GM12878 (cell line): ENCODE measurements at regions not wholly inside any gene's neighbourhood (a gene's known extent, or its start where the extent isn't known, plus 50 kb on each side); places are given as distances from the start of the nearest gene placed in this dataset.

Source experiments
- ATAC-seq: fragments of 200-7000 bp; cut with Tn5 transposase; 3 replicates; pipeline ENCODE4 v1.9.1; 2020; ENCODE audit warnings: mild to moderate bottlenecking, moderate library complexity
- BruUV-seq: library from RNA; stranded (reverse); fragments of 400-500 nt; replicated peaks from 2 replicates; lab custom pipeline; 2021; lab: Mats Ljungman, UMichigan
- CTCF ChIA-PET: fragments of 300-600 bp; sonication (Branson Sonifier 250); formaldehyde crosslinking; extraction: SDS; loops from one replicate; lab custom pipeline; 2021; ENCODE audit warnings: inconsistent platforms; lab: Yijun Ruan, JAX
- POLR2A ChIA-PET: fragments of 350-600 bp; formaldehyde crosslinking; extraction: SDS; loops from one replicate; lab custom pipeline; 2021; ENCODE audit warnings: inconsistent platforms; lab: Charles Lee
- RAD21 ChIA-PET: fragments of 300-600 bp; sonication (Branson Sonifier 250); formaldehyde crosslinking; loops from one replicate; lab custom pipeline; 2023; ENCODE audit warnings: antibody characterized with exemption; ENCODE audit not compliant: unreplicated experiment; lab: Charles Lee
- SMC1A ChIA-PET: fragments of 300-600 bp; sonication (Branson Sonifier 250); formaldehyde crosslinking; loops from one replicate; lab custom pipeline; 2023; ENCODE audit not compliant: unreplicated experiment, uncharacterized antibody; lab: Charles Lee
- DNase-seq: peaks from one replicate; pipeline ENCODE4 v3.0.0-alpha.2; 2011; ENCODE audit warnings: low read depth, low spot score
- FAIRE-seq: peaks from 3 replicates; lab custom pipeline; 2011; peaks lifted over from hg19 to GRCh38; lab: Jason Lieb, UNC
- H2AFZ ChIP-seq: 2 replicates; pipeline ENCODE4 v1.6.0; 2011; ENCODE audit warnings: low read depth, low read length, control low read depth; ENCODE audit not compliant: control insufficient read depth
- H3K27ac ChIP-seq: 2 replicates; pipeline ENCODE4 v1.5.1; 2011; ENCODE audit warnings: control low read depth; ENCODE audit not compliant: control insufficient read depth, insufficient read depth
- H3K27me3 ChIP-seq, 2 experiments: replicated peaks in 1 of 2; 2 replicates each; pipeline versions ENCODE4 v1.6.0 to v1.6.1; 2011; ENCODE audit warnings: low read length in 1 of 2; ENCODE audit not compliant: control insufficient read depth in 2 of 2, insufficient read depth in 2 of 2
- H3K36me3 ChIP-seq, 2 experiments: 2 replicates each; pipeline ENCODE4 v1.5.1; 2011; ENCODE audit warnings: low read length in 1 of 2; ENCODE audit not compliant: control insufficient read depth in 2 of 2, insufficient read depth in 2 of 2
- H3K4me1 ChIP-seq: 2 replicates; pipeline ENCODE4 v1.6.1; 2011; ENCODE audit warnings: mild to moderate bottlenecking, low read length, moderate library complexity, mixed read lengths; ENCODE audit not compliant: control insufficient read depth, insufficient read depth
- H3K4me2 ChIP-seq: 2 replicates; pipeline ENCODE4 v1.6.0; 2011; ENCODE audit warnings: control low read depth; ENCODE audit not compliant: control insufficient read depth, insufficient read depth
- H3K4me3 ChIP-seq: fragments of 200-600 bp; sonication (generic); 2 replicates; pipeline ENCODE4 v1.5.1; 2016
- H3K79me2 ChIP-seq: 2 replicates; pipeline ENCODE4 v1.6.0; 2011; ENCODE audit warnings: low read length; ENCODE audit not compliant: control insufficient read depth, insufficient read depth
- H3K9ac ChIP-seq: 2 replicates; pipeline ENCODE4 v1.8.0; 2011; ENCODE audit warnings: low read length, control low read depth, mixed read lengths; ENCODE audit not compliant: control insufficient read depth, insufficient read depth
- H3K9me3 ChIP-seq: replicated peaks from 3 replicates; pipeline ENCODE4 v1.5.1; 2011; ENCODE audit warnings: mild to moderate bottlenecking, low read length; ENCODE audit not compliant: control insufficient read depth, insufficient read depth
- H4K20me1 ChIP-seq: 2 replicates; pipeline ENCODE4 v1.6.0; 2011; ENCODE audit not compliant: control insufficient read depth, insufficient read depth
- CBFB ChIP-seq: IDR thresholded peaks from 2 replicates; pipeline ENCODE4 v1.6.1; 2016; ENCODE audit warnings: antibody characterized with exemption, low read depth
- ESRRA ChIP-seq: IDR thresholded peaks from 2 replicates; pipeline ENCODE4 v1.6.1; 2012; ENCODE audit warnings: mild to moderate bottlenecking, low read length, improper control_type of control experiment
- LARP7 ChIP-seq: fragments of 450-650 bp; IDR thresholded peaks from 2 replicates; pipeline ENCODE4 v1.6.1; 2017; ENCODE audit warnings: mild to moderate bottlenecking
- PML ChIP-seq: IDR thresholded peaks from 2 replicates; pipeline ENCODE4 v1.6.1; 2012; ENCODE audit warnings: low read length, inconsistent platforms
- RELA ChIP-seq: fragments of 450-650 bp; IDR thresholded peaks from 2 replicates; pipeline ENCODE4 v1.8.0; 2014; ENCODE audit warnings: borderline replicate concordance; ENCODE audit not compliant: partially characterized antibody
- RFX5 ChIP-seq: IDR thresholded peaks from 2 replicates; pipeline ENCODE4 v1.6.1; 2011; ENCODE audit warnings: low read depth, low read length, improper control_type of control experiment
- SIX5 ChIP-seq: IDR thresholded peaks from 2 replicates; pipeline ENCODE4 v1.6.1; 2011; ENCODE audit warnings: mild to moderate bottlenecking, low read depth, low read length, moderate library complexity; ENCODE audit not compliant: severe bottlenecking
- SUPT20H ChIP-seq: IDR thresholded peaks from 2 replicates; pipeline ENCODE4 v1.6.1; 2011; ENCODE audit warnings: low read depth, mild to moderate bottlenecking, low read length, moderate library complexity, borderline replicate concordance; ENCODE audit not compliant: control insufficient read depth
- ZNF217 ChIP-seq: fragments of 450-650 bp; IDR thresholded peaks from 2 replicates; pipeline ENCODE4 v1.6.1; 2017; ENCODE audit warnings: antibody characterized with exemption, mild to moderate bottlenecking
- WGBS: methylation state at CpG from one replicate; pipeline ENCODE4 v1.1.6; 2016; ENCODE audit warnings: low lambda C conversion rate; ENCODE audit not compliant: insufficient replicate concordance, insufficient coverage; ENCODE audit errors: missing lambda C conversion rate; 5-methylcytosine and 5-hydroxymethylcytosine counted together
- in situ Hi-C: fragments of 300-500 bp; cut with MboI; formaldehyde crosslinking; loops from 9 replicates; pipeline ENCODE4 v1.14.3; 2018; ENCODE audit warnings: mixed read lengths
- intact Hi-C: fragments of 100-400 bp; cut with micrococcal nuclease; formaldehyde crosslinking; loops from one replicate; pipeline ENCODE4 v1.14.2; 2022; ENCODE audit not compliant: unreplicated experiment
- TF ChIP-seq, protein P1 (sequence below): fragments of 450-650 bp; IDR thresholded peaks from 2 replicates; pipeline ENCODE4 v1.6.1; 2017; ENCODE audit warnings: low read depth, mild to moderate bottlenecking, moderate library complexity

DNA sequence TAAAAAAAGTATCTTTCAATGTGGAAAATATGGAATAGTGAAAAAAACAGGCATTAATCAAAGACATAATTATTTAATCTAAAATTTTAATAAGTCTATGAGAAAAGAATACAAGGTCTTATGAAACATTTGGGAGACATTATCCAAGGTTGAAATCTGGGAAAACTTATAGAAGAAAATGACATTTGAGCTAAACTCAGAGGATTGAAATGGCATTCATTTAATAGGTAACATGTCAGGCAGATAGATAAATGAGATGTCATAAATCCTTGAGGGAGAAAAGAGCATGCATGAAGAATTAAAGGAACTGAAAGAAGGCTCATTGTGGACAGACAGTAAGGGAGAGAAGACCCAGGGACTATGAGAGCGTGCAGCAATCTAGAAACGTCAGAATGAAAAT, 284.4 kb downstream of the PRR16 start:
- WGBS: 7% methylated on average over 2 of the region's 2 CpGs
- CTCF ChIA-PET: interaction anchor here (0.5 kb wide), 1 partner anchor 22 kb away, joined by 3 read pairs; no protein-coding TSS in a partner anchor
- H3K79me2 ChIP-seq: no peaks in the 10 kb centered on the region
- H3K9ac ChIP-seq: no peak overlapping the region
- FAIRE-seq: no peak
- no peak overlapping the region for H3K4me2 ChIP-seq
- H3K4me1 ChIP-seq: no peaks in the 10 kb centered on the region
- SMC1A ChIA-PET: no interaction called here
- DNase-seq: no peak
- H2AFZ ChIP-seq: no peak overlapping the region
- in situ Hi-C loops (no loop called here), intact Hi-C loops (no loop called here)
- H3K27me3 ChIP-seq: no peaks in the 10 kb centered on the region
- H3K9me3 ChIP-seq: no peaks in the 10 kb centered on the region
- RAD21 ChIA-PET: no interaction called here
- POLR2A ChIA-PET: no interaction called here
- ATAC-seq: no peak
- no peak for TF ChIP-seq CBFB
- no peak for TF ChIP-seq RFX5
- TF ChIP-seq SIX5: no peak
- no peak for TF ChIP-seq LARP7
- TF ChIP-seq RELA: no peak
- no peak for TF ChIP-seq SUPT20H
- no peak for TF ChIP-seq PML
- no TSS peak for BruUV-seq
- no peaks in the 10 kb centered on the region for H4K20me1 ChIP-seq
- no peak overlapping the region for H3K4me3 ChIP-seq
- no peak overlapping the region for H3K27ac ChIP-seq
- no peaks in the 10 kb centered on the region for H3K36me3 ChIP-seq

DNA sequence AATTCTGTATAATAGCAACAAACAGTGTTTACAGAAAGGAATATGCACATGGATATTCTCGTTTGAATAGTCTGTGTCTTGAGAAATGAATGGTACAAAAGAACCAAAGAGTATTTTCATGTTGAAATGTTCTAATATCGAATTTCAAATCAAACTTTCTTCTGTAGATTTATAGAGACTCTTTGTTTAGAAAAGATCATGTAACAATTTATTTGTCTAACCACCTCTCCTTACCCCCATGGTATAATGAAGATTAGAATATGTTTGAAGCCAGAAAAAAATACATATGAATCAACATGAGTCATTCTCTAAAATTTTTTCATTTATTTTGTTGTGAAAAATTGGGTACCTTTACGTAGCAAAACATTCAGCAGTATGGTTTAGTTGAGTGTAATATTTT, 285.6 kb downstream of the PRR16 start:
- ChIA-PET POLR2A (no interaction called here), CTCF (no interaction called here), SMC1A (interaction anchor here (0.6 kb wide), 1 partner anchor 17 kb away, joined by 3 read pairs; no protein-coding TSS in a partner anchor), RAD21 (no interaction called here)
- H3K79me2 ChIP-seq: no peaks in the 10 kb centered on the region
- H3K27ac ChIP-seq: no peak overlapping the region
- no peak overlapping the region for H2AFZ ChIP-seq
- DNase-seq: no peak
- no peaks in the 10 kb centered on the region for H3K36me3 ChIP-seq
- no peaks in the 10 kb centered on the region for H4K20me1 ChIP-seq
- 2% methylated on average over 3 of the region's 3 CpGs for WGBS
- FAIRE-seq: no peak
- no peaks in the 10 kb centered on the region for H3K9me3 ChIP-seq
- no peaks in the 10 kb centered on the region for H3K27me3 ChIP-seq
- no peak for ATAC-seq
- no peaks in the 10 kb centered on the region for H3K4me1 ChIP-seq
- TF ChIP-seq, protein P1, sequence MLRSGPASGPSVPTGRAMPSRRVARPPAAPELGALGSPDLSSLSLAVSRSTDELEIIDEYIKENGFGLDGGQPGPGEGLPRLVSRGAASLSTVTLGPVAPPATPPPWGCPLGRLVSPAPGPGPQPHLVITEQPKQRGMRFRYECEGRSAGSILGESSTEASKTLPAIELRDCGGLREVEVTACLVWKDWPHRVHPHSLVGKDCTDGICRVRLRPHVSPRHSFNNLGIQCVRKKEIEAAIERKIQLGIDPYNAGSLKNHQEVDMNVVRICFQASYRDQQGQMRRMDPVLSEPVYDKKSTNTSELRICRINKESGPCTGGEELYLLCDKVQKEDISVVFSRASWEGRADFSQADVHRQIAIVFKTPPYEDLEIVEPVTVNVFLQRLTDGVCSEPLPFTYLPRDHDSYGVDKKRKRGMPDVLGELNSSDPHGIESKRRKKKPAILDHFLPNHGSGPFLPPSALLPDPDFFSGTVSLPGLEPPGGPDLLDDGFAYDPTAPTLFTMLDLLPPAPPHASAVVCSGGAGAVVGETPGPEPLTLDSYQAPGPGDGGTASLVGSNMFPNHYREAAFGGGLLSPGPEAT: no peak
- no peak for TF ChIP-seq ESRRA
- no peak for TF ChIP-seq ZNF217
- no peak overlapping the region for H3K4me2 ChIP-seq
- intact Hi-C loops: no loop called here
- no TSS peak for BruUV-seq
- H3K9ac ChIP-seq: no peak overlapping the region
- in situ Hi-C loops: no loop called here
- H3K4me3 ChIP-seq: no peak overlapping the region
